ENCODE measurements at regions not wholly inside any gene's neighbourhood (a gene's known extent, or its start where the extent isn't known, plus 50 kb on each side); places are given as distances from the start of the nearest gene placed in this dataset.

GRCh38 chr10:106301146-106301545 lies 863.4 kb downstream of the SORCS1 start:
- TF ChIP-seq CTCF (IDR thresholded peaks at IDR 0.05; ENCODE audit: borderline replicate concordance, insufficient read depth, low read depth, low read length): no peak
- H3K4me3 ChIP-seq (ENCODE audit: low read depth, low read length): no peak overlapping the region

- no peak for TF ChIP-seq CTCF (IDR thresholded peaks at IDR 0.05; ENCODE audit: borderline replicate concordance, insufficient read depth, low read depth, low read length)
- no peak overlapping the region for H3K4me3 ChIP-seq (ENCODE audit: low read depth, low read length)
Observed at GRCh38 chr10:106296750-106297392, 867.6 kb downstream of the SORCS1 start.

- H3K4me3 ChIP-seq (ENCODE audit: low read depth, low read length): no peak overlapping the region
- no peak for TF ChIP-seq CTCF (IDR thresholded peaks at IDR 0.05; ENCODE audit: borderline replicate concordance, insufficient read depth, low read depth, low read length)
Observed at GRCh38 chr10:106284802-106285587, 879.5 kb downstream of the SORCS1 start.

- no peak for TF ChIP-seq CTCF (IDR thresholded peaks at IDR 0.05; ENCODE audit: borderline replicate concordance, insufficient read depth, low read depth, low read length)
- H3K4me3 ChIP-seq (ENCODE audit: low read depth, low read length): no peak overlapping the region
Observed at GRCh38 chr10:106280896-106281460, 883.5 kb downstream of the SORCS1 start.

- no peak for TF ChIP-seq CTCF (IDR thresholded peaks at IDR 0.05; ENCODE audit: borderline replicate concordance, insufficient read depth, low read depth, low read length)
- H3K4me3 ChIP-seq (ENCODE audit: low read depth, low read length): no peak overlapping the region
Observed at GRCh38 chr10:106278383-106278782, 886.1 kb downstream of the SORCS1 start.

- no peak for TF ChIP-seq CTCF (IDR thresholded peaks at IDR 0.05; ENCODE audit: borderline replicate concordance, insufficient read depth, low read depth, low read length)
- no peak overlapping the region for H3K4me3 ChIP-seq (ENCODE audit: low read depth, low read length)
Observed at GRCh38 chr10:106271237-106271636, 893.3 kb downstream of the SORCS1 start.

All from GM12875 (cell line).